ENCODE measurements at regions not wholly inside any gene's neighbourhood (a gene's known extent, or its start where the extent isn't known, plus 50 kb on each side); places are given as distances from the start of the nearest gene placed in this dataset.

DNA sequence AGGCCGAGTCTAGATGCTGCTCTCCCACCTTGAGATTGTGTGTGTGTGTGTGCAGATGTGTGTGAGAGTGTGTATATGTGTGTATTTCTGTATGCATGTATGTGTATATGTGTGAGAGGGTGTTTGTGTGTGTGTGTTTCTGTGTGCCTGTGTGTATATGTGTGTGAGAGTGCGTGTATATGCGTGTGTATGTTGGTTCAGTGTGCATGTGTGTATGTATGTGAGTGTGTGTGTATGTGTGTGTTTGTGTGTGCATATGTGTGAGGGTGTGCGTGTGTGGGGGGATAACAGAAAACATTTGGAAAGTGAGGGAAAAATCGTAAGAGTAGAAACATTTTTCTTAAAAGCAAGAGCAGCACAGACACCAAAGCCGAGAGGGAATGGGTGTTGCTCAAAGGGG, 309.1 kb downstream of the NDUFA10 start:
- no peak for DNase-seq (ENCODE audit: low read depth in 2 of 2)

- no peak for DNase-seq (ENCODE audit: low read depth in 2 of 2)
Observed at GRCh38 chr2:239715606-239716005, 309.5 kb downstream of the NDUFA10 start.

DNA sequence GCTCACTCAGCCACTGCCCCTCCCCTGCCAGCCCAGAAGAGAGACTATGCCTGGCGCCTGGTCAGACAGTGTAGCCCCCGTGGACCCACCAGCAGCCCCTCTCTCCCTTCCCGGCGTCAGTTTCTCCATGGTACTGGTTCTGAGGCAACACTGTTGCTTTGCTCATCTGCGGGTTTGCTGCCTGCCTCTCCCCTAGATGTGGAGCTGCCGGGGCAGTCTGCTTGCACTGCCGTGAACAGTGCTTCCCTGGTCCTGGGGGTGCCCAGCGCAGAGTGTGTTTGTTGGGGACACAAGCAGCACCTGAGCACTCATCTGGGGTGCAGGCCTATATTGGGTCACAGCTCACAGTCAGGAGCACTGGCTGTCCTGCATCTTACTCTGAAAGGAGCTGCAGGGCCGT, 309.9 kb downstream of the NDUFA10 start:
- DNase-seq (ENCODE audit: low read depth in 2 of 2), result no peak

- no peak for DNase-seq (ENCODE audit: low read depth in 2 of 2)
Observed at GRCh38 chr2:239714116-239714515, 311.0 kb downstream of the NDUFA10 start.

- DNase-seq (ENCODE audit: low read depth in 2 of 2), result no peak
Observed at GRCh38 chr2:239712755-239713154, 311.9 kb upstream of the HDAC4 start.

- DNase-seq (ENCODE audit: low read depth in 2 of 2), result no peak
Observed at GRCh38 chr2:239711911-239712570, 311.2 kb upstream of the HDAC4 start.

DNA sequence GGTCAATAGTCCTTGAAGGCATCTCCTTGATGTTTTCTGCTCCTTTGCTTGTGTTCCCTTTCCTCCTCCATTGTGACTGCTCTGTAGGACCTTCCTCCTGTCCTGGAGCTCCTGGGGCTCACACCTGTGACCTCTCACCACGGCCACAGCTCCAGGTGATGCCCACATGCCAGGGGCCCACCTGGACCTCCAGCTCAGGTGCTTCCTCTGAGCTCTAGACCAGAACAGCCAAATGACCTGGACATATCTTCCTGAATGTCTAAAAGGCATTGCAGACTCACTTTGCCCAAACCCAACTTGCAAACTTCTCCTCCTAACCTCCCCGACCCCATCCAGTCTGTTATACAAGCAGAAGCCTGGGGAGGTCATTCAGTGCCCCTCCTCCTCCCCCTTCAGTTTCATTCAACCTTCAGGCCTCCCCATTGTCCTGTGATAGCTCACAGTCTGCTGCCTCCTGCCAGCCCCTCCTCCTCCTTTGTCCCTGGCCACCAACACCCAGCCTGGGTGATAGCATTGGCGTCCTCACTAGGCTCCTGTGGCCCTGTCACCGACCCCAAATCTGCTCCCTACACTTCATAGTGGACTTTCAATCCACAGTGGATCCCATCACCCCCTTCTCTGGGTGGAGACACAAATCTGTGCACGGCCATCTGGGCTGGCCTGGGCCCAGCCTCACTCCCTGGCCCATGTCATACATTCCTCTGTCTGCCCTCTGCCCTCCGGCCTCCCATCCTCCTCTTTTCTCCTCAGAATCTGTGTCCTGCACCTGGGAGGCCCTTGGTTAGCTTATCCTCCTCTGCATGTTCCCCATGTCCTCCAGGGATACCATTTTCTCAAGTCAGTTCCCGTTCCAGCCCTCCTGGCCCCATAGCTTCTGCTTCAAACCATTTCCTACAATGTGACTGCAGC, 310.4 kb upstream of the HDAC4 start:
- DNase-seq (ENCODE audit: low read depth in 2 of 2), result no peak

DNA sequence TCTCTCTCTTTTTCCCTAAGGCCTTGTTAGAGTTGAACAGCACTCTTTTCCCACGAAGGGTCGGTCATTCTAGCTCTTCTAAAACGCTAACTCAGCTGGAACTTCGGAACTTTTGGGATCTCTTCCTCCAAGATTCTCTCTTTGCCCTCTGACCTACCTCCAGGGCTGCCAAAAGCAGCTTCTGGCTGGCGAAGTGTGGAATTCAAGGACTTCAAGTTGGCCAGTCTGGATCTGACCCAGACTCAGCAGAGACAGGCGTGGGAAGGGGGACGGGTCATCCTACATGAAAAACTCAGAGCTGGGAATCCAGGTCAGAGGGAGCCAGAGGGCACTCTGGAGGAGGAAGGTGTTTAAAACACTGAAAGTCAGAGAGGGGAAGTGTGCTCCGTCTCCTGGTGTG, 305.5 kb upstream of the HDAC4 start:
- no peak for DNase-seq (ENCODE audit: low read depth in 2 of 2)

- DNase-seq (ENCODE audit: low read depth in 2 of 2), result no peak
Observed at GRCh38 chr2:239704737-239705136, 303.9 kb upstream of the HDAC4 start.

DNA sequence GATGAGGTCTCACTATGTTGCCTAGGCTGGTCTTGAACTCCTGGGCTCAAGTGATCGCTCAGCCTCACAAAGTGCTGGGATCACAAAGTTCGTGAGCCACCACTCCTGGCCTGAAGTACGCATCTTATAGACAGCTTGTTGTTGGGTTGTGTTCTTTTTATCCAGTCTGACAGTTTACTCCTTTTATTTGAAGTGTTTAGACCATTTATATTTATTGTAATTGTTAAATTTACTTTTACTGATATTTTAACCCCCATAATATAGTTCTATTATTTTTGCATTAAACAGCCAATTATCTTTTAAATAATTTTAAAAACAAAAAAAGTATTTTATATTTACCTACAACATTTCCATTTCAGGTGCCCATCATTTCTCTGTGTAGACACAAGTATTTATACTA, 303.0 kb upstream of the HDAC4 start:
- DNase-seq (ENCODE audit: low read depth in 2 of 2), result no peak

DNA sequence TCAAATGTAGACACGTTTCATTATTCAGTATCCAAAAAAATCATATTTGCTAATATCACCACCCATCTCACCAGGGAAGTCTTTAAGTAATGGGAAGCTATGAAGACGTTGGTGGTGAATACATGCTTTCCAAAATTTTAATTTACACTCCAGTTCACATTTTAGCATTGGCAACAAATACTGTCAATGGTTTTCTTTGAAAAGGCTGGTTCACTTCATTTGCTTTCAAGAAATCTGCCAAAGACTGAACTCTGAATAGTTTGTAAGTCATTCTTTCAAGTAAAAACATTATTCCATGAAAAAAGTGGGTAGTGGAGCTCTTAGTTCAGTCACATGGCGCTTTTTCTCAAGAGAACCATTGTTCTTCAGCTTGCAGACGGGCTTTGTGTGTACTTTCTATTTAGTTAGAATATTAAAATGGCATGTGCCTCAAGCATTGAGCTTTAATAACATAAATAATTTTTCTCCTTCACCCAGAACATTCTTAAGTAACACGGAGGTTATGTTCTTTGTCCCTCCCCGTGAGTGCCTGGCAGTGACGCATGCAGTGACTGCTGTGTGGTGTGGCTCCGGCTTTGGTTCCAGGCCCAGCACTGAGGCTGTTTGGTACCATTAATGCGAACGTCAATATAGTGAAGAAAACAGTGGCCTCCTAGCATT, 300.0 kb upstream of the HDAC4 start:
- no peak for DNase-seq (ENCODE audit: low read depth in 2 of 2)

DNA sequence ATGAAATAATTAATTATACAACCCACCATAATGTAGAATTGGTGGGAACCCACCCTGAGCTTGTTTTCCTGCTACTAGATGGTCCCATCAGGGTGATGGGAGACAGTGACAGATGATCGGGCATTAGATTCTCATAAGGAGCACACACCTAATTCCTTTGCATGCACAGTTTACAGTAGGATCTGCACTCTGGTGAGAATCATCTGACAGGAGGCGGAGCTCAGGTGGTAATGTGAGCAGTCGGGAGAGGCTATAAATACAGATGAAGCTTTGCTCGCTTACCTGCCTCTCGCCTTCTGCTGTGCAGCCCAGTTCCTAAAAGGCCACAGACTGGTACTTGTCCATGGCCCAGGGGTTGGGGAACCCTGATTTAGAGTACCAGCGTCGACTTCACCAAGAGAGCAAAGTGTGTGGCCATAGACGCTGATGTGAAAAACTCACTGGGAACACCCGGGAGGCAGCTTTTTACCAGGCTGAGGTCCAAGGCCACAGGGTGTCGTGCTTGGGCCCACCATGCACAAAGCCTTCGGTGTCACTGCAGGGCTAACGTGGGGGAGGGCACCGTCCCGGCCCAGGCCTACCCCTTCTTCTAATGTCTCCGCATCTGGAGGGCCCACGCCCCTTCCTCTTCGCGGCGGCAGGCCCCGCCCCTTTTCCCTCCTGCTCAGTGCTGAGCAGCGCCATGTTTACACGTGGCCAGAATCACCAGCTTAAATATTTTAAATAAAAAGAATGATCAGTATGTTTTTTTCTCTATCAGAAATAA, 296.8 kb upstream of the HDAC4 start:
- no peak for DNase-seq (ENCODE audit: low read depth in 2 of 2)

DNA sequence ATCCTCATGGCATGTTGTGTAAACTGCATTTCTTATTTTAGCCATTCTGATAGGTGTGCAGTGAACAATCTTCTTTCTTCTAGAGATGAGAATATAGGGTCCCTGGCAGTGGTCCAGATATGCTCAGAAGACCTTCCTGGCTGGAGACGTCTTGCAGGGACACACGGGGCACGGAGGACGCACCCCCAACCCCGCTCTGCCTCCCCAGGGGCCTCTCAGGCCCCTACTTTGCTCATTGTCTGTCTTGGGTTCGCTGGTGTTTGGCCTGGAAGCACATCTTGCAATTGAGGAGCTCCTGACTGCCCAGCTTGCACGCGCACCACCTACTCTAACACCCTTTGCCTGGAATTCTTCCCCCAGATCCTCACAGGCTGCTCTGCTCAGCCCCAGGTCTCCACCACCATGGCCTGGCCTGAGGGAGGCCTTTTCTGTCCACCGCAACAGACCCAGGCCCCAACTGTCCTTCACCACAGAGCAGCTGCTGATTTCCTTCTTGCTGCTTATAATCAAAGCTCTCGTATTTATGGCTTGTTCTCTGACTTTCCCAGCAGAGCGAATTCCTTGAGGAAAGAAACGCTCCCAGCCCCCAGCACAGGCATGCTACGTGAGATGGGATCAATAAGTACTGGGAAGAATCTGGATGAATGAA, 295.9 kb upstream of the HDAC4 start:
- DNase-seq (ENCODE audit: low read depth in 2 of 2), result no peak

- DNase-seq (ENCODE audit: low read depth in 2 of 2), result no peak
Observed at GRCh38 chr2:239695728-239696240, 295.0 kb upstream of the HDAC4 start.

DNA sequence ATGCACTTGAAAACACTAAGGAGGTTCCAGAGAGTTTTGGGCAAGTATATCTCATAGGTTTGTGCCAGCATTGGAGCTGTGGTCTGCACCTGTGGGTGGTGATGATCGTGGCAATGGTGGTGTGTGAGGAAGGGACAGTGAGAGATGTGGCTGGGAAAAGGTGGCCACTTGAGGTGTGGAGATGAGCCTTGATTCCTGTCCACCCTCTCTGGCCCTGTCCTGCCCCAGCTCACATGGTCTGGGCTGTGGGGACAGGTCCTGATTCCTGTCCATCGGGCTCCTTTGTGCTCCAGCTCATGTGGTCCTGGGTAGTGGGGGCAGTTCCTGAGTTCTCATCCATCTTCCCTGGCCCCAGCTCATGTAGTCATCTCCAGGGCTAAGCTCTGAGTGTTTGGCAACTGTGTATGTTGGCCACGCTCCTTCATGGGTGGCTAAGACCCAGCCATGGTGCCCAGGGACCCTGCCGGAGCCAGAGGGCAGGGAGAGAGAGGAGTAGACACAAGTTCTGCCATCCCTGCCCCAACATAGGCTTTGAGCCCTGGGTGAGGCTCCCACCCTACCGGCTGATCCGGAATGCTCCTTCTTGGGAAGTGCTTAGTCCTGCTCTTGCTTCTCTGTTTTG, 294.4 kb upstream of the HDAC4 start:
- no peak for DNase-seq (ENCODE audit: low read depth in 2 of 2)

DNA sequence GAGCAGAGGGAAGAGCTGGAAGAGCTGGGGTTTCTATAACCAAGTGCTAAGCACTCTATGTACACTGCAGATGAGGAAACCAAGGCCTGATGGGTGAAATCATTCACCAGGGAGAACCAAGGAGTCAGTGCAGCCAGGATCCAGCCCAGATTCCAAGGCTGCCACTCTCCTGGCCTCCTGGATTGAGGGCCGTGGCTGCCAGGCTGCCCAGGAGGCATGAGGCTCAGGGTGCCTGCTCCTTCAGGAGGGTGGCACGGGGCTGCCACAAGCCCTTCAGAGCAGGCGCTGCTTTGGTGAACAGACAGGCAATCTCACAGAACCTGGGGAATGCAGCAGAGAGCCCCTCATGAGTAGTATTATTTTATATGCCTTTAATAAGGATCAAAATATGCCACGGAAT, 293.7 kb upstream of the HDAC4 start:
- DNase-seq (ENCODE audit: low read depth in 2 of 2), result no peak

DNA sequence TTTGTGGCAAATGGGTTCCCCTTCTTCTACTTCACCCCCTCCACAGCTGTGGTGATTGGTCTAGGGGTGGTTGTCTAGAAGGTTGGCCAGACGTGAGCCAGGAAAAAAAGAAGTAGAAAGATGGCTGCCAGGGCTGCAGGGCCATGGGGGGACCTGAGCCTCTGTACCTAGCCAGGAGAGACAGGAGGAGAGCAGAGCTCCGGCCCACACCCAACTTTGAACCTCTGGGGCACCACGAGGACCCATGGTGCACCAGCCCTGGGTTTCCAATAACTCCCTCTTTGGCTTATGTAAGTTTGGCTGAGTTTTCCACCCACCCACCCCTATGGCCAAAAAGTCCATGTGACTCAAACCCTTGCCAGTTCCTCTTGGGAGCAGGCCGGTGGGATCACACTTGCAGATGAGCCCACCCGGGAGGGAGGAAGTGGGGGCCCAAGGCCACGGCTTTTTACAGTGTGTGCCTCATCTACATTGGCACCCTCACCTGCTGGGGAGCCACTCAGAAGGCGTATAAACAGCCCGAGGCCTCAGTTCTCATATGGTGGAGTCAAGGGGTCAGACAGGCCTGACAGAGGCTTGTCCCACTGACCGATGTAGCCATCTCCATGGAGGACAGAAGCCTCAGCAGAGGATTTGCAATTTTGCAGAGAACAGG, 293.1 kb upstream of the HDAC4 start:
- DNase-seq (ENCODE audit: low read depth in 2 of 2), result no peak

DNA sequence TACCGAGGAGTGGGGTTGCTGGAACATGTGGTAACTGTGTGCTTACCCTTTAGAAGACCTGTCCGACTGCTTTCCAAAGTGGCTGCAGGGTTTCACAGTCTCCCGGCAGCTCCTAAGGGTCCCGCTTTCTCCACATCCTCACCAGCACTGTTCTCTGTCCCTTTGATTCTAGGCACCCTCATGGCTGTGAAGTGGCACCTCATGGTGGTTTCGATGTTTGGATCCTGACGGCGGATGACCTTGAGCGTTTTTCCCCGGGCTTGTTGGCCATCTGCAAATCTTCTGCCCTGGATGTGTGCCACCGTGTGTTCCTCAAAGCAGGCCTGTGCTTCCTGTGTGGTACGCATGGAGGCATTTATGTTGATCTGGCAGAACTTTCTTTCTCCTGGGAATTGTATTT, 292.5 kb upstream of the HDAC4 start:
- no peak for DNase-seq (ENCODE audit: low read depth in 2 of 2)

GRCh38 chr2:239692919-239693318, 292.1 kb upstream of the HDAC4 start:
- no peak for DNase-seq (ENCODE audit: low read depth in 2 of 2)

DNA sequence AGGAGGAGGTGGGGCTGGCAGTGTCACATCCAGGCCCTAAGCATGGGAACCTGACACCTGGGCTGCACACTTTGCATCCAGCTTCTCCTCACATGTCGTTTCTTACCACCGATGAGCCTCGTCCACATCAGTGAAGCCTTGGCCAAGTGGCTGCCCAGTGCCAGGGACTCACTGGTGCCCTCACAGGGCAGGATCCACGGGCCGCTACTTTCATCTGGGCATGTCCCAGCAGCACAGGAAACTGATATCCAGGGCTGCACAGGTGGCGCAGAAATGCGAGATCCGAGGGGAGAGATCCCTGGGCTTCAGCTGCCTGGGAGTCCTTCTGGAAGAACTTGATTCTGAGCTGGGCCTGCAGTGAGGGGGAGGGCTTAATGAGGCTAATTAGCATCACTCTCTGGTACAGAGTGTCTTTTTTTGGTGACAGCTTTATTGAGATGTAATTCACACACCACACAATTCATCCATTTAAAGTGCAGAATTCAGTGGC, 291.6 kb upstream of the HDAC4 start:
- DNase-seq (ENCODE audit: low read depth in 2 of 2), result no peak
